Pancreas (tissue), 10 donors: ENCODE measurements at regions not wholly inside any gene's neighbourhood (a gene's known extent, or its start where the extent isn't known, plus 50 kb on each side); places are given as distances from the start of the nearest gene placed in this dataset.

Source experiments
- ATAC-seq, 4 donors: fragments of 200-7000 bp; cut with Tn5 transposase; one replicate each; pipeline versions ENCODE4 v1.8.0 to v1.9.1; 2020; ENCODE audit warnings: mild to moderate bottlenecking in 4 of 4, moderate library complexity in 4 of 4
- DNase-seq, 6 donors: peaks; one replicate each; pipeline ENCODE4 v3.0.0-alpha.2; 2020
- FAIRE-seq: peaks from 2 replicates; lab custom pipeline; 2012; peaks lifted over from hg19 to GRCh38; lab: Jason Lieb, UNC
- H3K27ac ChIP-seq, 4 donors: fragments of 200-600 bp; sonication (generic); 1 replicate in 3 of 4; 2 replicates in 1 of 4; pipeline versions ENCODE4 v1.5.0 to v1.8.0; 2020
- H3K27me3 ChIP-seq, 4 donors: fragments of 200-600 bp; one replicate each; pipeline ENCODE4 v1.8.0; 2021
- H3K36me3 ChIP-seq, 3 donors: fragments of 200-600 bp; sonication (generic) in 1 of 3; one replicate each; pipeline versions ENCODE4 v1.5.0 to v1.8.0; 2020 to 2021
- H3K4me1 ChIP-seq, 3 donors: fragments of 200-600 bp; one replicate each; pipeline ENCODE4 v1.8.0; 2021
- H3K4me3 ChIP-seq, 4 donors: fragments of 200-600 bp; sonication (generic) in 2 of 4; one replicate each; pipeline versions ENCODE4 v1.5.0 to v1.8.0; 2020 to 2021
- H3K9me3 ChIP-seq, 4 donors: fragments of 200-600 bp; one replicate each; pipeline ENCODE4 v1.8.0; 2021
- CTCF ChIP-seq, 4 donors: fragments of 200-600 bp; sonication (generic) in 3 of 4; IDR thresholded peaks; one replicate each; pipeline versions ENCODE4 v1.5.0 to v1.8.0; 2021; ENCODE audit warnings: antibody characterized with exemption in 4 of 4
- WGBS, 2 donors: extraction: QIAGEN DNeasy Blood & Tissue Kit; methylation state at CpG; one replicate each; pipeline ENCODE4 v1.1.7; 2013; 5-methylcytosine and 5-hydroxymethylcytosine counted together
- intact Hi-C, 3 donors: fragments of 100-400 bp; cut with DNase I; formaldehyde crosslinking; loops; one replicate each; pipeline versions ENCODE4 v1.11.1 to v1.14.2; 2022
- donor health status: healthy with polysubstance abuse.
- donor health status: DM: no; HTN: no; CAD: no; lungs with moderate emphysema.
- donor health status: DM: no; HTN: no; CAD: no.
- donor health status: control.
- donor health status: control.
- donor health status: Bipolar disorder and iron deficiency.
- donor health status: DM: yes; HTN: yes; CAD: no.
- donor health status: DM: no; HTN: no; CAD: no.
- donor health status: DM: no; HTN: no; CAD: no.
- donor health status: DM: yes; HTN: yes; CAD: no.

- 80 to 89% methylated on average over 5 of the region's 5 CpGs for WGBS, 2 donors
- no peaks in the 10 kb centered on the region for H3K4me1 ChIP-seq
- H3K36me3 ChIP-seq, result no peaks in the 10 kb centered on the region
- H3K9me3 ChIP-seq, result no peaks in the 10 kb centered on the region
- H3K4me3 ChIP-seq, result no peak overlapping the region
- no peak for FAIRE-seq
- ATAC-seq, result no peak
- intact Hi-C loops, result no loop called here
- no peak for TF ChIP-seq CTCF (IDR thresholded peaks at IDR 0.05)
- no peak overlapping the region for H3K27ac ChIP-seq
- DNase-seq, result no peak
- no peaks in the 10 kb centered on the region for H3K27me3 ChIP-seq
Measured at GRCh38 chr2:16214861-16215260, 274.5 kb downstream of the MYCN start.

DNA sequence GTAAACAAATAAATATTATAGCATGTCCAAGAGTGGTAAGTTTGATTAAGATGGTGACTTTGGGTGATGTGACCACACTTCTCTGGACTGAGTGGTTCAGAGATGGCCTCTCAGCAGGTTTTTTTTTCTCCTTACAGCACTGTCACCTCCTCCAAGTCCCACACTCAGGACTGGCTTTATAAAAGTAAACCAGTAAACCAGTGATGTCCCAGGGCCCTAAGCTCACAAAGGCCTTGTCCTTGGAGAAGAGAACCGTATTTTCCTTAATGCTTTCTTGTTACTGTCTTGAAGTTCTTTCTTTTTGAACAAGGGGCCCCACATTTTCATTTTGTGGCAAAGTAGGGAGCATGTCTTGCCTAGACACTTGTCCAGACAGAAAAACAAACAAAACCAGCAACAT, 274.0 kb downstream of the MYCN start:
- Histone ChIP-seq H3K27ac (no peak overlapping the region), H3K4me3 (no peak overlapping the region), H3K27me3 (no peaks in the 10 kb centered on the region), H3K9me3 (no peaks in the 10 kb centered on the region), H3K4me1 (no peaks in the 10 kb centered on the region), H3K36me3 (no peaks in the 10 kb centered on the region)
- 83 to 88% methylated on average over 1 of the region's 1 CpG for WGBS, 2 donors
- intact Hi-C loops, result no loop called here
- no peak for TF ChIP-seq CTCF (IDR thresholded peaks at IDR 0.05)
- ATAC-seq (no peak), DNase-seq (no peak), FAIRE-seq (no peak)

GRCh38 chr2:16212321-16212720, 272.0 kb downstream of the MYCN start:
- H3K27ac ChIP-seq, result no peak overlapping the region
- no peak for TF ChIP-seq CTCF (IDR thresholded peaks at IDR 0.05)
- no peak for DNase-seq
- intact Hi-C loops, result no loop called here
- no peaks in the 10 kb centered on the region for H3K36me3 ChIP-seq
- no peak for ATAC-seq
- H3K27me3 ChIP-seq, result no peaks in the 10 kb centered on the region
- H3K4me3 ChIP-seq, result no peak overlapping the region
- 72 to 84% methylated on average over 6 of the region's 6 CpGs for WGBS, 2 donors
- FAIRE-seq, result no peak
- H3K4me1 ChIP-seq, result no peaks in the 10 kb centered on the region
- no peaks in the 10 kb centered on the region for H3K9me3 ChIP-seq

- no peaks in the 10 kb centered on the region for H3K4me1 ChIP-seq
- H3K9me3 ChIP-seq, result no peaks in the 10 kb centered on the region
- 65 to 70% methylated on average over 4 of the region's 4 CpGs for WGBS, 2 donors
- H3K27me3 ChIP-seq, result no peaks in the 10 kb centered on the region
- no peak for DNase-seq
- no peak for FAIRE-seq
- intact Hi-C loops, result no loop called here
- no peaks in the 10 kb centered on the region for H3K36me3 ChIP-seq
- H3K4me3 ChIP-seq, result no peak overlapping the region
- TF ChIP-seq CTCF (IDR thresholded peaks at IDR 0.05), result no peak
- no peak for ATAC-seq
- H3K27ac ChIP-seq, result no peak overlapping the region
Measured at GRCh38 chr2:16211341-16211740, 271.0 kb downstream of the MYCN start.

DNA sequence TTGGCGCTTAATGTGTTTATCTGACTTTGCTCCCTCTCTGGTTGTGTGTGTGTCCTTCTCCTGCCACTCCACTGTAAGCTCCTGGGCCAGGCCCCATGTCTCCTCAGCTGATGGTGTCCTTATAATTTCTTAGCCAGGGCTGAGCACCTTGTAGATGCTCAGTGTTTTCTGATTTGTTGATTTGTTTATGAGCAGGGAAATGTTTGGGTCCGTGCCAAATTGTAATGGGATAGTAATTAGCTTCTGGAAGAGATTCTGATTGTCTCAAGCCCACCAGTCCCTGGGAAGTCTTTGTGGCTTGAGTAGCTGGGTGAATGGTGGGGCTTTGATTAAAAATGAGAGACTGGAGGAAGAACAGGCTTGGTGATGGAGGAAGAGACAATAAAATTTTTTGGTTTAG, 270.5 kb downstream of the MYCN start:
- Histone ChIP-seq H3K9me3 (no peaks in the 10 kb centered on the region), H3K36me3 (no peaks in the 10 kb centered on the region), H3K27me3 (no peaks in the 10 kb centered on the region), H3K4me1 (no peaks in the 10 kb centered on the region), H3K4me3 (no peak overlapping the region), H3K27ac (no peak overlapping the region)
- ATAC-seq, result no peak
- WGBS, 2 donors, result 70 to 76% methylated on average over 2 of the region's 2 CpGs
- no peak for TF ChIP-seq CTCF (IDR thresholded peaks at IDR 0.05)
- intact Hi-C loops, result no loop called here
- no peak for DNase-seq
- FAIRE-seq, result no peak
